HG02798 (cell line): ENCODE measurements at regions not wholly inside any gene's neighbourhood (a gene's known extent, or its start where the extent isn't known, plus 50 kb on each side); places are given as distances from the start of the nearest gene placed in this dataset.

Source experiments
- ATAC-seq: cut with Tn5 transposase; IDR thresholded peaks from one replicate; pipeline ENCODE4 v1.9.1; 2021; ENCODE audit warnings: mild to moderate bottlenecking; ENCODE audit not compliant: unreplicated experiment, poor library complexity

DNA sequence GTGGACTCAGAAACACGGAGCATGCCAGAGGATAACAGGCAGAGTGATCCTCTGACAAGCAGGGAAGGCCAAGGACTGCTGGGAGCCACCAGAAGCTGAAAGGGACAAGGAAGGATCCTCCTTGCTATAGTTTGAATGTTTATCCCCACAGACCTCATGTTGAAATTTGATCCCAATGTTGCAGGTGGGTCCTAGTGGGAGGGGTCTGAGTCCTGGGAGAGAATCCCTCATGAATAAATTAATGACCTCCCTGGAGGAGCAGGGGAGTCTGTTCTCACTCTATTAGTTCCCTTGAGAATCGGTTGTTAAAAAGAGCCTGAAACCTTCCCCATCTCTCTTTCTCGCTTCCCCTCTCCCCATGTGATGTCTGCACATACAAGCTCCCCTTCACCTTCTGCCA lies 124.4 kb downstream of the FBXO15 start:
- ATAC-seq: no peak

DNA sequence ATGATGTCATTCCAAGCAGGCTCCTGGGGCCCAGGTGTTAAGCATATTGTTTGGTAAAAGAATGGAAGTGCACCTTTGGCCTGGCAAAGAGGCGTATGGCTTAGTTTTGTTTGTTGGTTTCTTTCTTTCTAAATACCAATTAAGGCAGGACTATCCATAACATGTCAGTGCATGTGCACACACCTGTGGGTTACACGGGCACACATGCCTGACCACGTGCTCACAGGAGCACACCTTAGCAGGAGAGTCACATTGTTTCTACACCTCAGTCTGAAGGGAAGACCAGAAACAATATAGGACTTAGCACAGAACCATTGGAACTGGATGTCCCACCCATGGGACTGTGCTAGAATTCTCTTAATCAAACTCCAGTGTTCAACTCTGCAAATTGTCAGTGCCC lies 127.8 kb downstream of the FBXO15 start:
- ATAC-seq: no peak

DNA sequence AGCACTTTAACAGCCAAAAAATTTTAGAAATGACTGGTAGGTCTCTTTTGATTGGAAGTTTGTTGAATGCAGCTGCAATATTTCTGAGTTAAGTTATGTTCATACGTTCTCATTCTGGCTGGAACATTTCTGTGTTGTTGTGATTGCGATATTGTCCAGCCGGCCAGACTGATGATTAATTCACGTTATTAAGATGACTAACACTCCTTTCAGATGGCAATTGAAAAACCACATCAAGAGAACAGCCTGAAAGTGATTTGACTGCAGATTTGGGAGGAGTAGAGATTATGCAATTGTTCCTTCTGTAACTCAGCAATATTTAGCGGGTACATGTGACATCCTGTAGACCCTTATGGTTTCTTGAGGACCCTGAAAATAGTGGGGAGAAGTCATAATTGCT lies 133.7 kb downstream of the FBXO15 start:
- no peak for ATAC-seq

DNA sequence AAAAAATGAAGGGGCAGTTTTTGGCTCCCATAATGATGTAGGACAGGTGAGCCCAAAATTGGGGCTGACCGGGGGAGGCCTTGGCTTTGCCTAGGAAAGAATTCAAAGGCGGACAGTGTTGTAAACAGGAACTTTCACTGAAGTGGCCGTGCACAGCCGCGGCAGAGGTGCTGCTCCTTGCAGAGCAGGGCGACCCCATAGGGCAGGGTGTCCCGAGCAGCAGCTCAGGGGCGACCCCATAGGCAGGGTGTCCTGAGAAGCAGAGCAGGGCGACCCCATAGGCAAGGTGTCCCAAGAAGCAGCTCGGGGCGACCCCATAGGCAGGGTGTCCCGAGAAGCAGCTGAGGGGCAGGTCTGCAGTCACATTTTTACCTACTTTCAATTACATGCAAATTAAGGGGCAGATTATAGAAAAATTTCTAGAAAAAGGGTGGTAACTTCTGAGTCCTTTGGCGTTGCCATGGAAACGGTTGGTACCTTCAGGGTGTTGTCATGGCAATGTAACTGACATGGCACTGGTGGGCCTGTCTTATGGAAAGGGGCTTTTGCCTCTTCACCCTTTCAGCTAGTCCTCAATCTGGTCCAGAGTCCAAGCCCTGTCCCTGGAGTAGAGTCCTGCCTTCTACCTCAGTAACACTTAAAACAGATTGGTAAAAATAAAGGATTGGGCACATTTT lies 134.5 kb downstream of the FBXO15 start:
- ATAC-seq: no peak

DNA sequence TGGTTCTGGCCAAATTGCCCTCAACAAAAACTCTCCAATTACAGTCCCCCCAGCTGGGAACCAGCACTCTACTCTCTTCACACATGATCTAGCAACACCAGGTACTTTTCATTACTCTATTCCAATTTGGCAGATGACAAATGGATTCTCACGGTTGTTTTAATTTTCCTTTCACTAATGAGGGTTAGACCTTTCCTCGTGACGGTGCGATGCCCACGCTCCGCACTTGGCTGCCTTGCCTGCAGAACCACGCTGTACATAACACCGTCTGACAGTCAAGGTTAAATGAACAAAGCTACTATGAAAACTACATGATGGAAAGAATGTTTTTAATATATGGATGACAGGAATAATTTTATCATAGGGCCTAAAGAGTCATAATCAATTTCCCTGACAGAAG lies 141.5 kb downstream of the FBXO15 start:
- no peak for ATAC-seq

DNA sequence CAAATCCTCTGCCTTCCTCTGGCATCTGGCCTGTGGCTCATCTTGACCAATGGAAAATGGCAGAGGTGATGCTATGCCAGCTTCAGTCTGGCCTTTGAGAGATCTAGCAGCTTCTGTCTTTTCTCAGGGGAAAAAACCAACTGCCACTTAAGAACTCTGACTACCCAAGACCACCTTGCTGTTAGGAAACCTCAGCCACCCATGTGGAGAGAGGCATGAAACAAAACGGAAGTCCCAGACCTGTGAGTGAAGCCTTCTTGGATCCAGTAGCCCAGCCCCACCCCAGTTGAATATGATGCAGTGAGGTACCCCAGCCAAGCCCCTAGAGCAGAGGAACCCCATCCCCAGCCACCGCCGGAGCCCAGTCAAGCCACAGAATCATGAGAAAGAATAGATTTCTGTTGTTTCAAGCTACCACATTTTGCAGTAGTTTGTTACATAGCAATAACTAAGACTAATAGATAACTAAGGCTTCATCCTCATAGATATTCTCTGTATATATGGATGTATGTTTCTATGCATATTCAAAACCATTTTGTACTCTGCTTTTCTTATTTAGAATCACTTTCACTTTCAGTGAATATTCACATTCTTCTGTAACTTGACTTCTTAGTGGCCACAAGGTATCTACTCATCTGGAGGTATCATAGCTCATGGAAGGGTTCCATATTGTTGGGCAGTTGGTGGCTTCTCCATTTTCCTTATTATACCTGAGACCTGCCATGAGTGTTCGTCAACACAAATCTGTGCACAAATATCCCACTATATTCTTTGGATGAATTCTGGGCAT lies 142.1 kb downstream of the FBXO15 start:
- ATAC-seq: no peak

DNA sequence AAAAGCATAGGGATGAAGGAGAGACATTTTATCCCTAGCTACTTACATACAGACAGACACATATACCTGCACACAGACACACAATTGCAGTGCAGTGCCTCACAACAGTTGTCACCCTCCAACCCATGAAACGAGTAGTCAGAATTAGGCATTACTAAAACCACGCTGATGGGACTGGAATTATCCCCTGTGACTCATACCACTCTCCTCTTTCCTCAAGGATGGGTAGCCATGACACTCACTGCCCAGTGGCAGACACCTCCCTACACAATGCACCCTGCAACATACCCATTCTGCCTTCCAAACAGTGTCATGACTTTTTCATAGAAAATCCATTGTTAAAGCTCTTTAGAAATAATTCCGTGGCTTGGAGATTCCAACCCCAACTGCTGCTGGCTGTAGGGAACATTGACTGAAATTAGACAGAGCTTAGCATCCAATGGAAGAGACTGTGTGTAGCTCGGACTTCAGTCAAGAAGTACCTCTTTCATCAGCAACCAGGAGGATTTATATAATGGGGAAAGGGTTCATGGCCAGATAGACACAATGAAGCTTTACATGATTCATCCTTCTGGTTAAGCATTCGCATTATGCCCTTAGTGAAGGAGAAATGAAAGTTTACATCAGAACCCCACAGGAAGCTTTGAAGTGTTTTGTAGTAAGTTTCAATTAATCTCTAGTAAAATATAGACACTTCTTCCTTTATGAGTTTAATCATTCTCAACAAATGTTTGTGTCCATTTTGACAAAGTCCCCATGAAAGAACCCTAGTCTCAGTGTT lies 155.2 kb downstream of the FBXO15 start:
- no peak for ATAC-seq

DNA sequence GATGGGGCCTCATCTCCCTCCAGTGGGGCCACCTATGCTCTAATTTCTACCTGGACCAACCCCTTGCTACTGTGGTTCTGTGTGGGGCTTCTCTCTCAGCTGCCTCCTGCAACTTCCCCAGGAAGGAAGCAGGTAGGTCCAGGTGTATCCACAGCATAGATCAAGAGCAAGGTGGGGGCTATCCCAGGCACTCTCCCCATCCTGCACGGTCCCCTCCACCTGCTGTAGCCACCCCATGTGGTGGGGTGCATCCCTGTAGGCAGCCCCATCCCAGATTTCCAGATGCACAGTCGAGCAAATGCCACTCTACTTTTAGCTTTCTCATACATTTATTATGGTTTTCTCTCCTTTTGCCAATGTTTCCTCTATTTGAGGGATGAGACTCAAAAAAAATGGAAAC lies 156.1 kb downstream of the FBXO15 start:
- ATAC-seq: no peak

DNA sequence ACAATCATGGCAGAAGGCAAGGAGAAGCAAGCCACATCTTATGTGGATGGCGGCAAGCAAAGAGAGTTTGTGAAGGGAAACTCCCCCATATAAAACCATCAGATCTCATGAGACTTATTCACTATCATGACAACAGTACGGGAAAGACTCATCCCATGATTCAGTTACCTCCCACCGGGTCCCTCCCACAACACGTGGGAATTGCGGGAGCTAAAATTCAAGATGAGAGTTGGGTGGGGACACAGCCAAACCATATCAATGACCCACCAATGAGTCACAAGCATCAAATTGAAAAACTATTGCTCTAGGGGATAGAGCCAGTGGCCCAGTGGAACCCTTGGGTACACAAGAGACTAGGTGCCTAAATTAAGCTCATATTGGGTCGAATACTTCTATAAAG lies 157.4 kb downstream of the FBXO15 start:
- ATAC-seq: no peak

DNA sequence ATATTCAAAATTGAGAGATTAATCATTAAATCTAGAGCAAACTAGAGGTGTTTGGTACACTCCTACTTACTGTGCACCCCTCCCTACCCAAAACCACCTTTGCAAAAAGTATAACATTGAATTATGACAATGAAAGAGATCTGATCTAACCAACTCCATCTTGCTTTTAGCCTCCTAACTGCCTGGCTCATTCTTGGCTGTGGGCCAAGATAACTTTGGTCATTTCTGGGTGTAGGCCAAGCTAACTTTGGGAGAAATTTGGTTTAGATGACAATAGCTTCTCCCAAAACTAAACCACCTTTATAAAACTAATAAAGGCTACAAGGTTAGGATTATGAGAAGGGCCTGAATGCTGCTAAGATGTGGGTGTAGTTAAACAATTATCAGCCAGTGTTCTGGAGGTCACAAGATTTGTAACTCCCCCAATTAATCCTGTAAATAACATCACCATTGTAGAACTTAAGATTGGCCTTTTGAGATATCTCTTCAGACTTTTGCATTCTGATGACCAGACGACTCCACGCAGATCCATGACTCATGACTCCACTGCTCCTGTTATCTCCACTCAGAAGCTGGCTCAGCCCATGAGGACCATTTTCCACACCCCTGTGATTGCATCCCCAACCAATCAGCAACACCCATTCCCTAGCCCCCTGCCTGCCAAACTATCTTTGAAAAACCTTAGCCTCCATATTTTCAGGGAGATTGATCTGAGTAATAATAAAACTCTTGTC lies 160.2 kb downstream of the FBXO15 start:
- no peak for ATAC-seq

DNA sequence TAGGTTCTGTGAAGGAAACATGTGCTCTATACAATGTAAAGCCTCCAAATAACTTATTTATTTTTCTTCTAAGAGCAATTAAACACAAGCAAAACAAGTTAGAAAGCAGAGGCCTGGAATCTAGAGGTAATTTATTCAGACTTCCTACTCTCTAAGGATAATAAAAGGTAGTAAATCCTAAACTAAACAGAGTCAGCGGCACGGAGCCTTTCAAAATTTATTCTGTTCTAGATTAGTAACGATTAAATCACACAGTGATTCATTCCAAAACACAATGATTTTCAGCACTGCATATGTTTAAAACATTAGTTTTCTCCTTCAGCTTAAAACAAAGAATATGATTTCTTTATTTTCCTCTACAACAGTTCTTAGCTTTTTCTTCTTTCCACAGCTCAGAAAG lies 160.9 kb downstream of the FBXO15 start:
- no peak for ATAC-seq

DNA sequence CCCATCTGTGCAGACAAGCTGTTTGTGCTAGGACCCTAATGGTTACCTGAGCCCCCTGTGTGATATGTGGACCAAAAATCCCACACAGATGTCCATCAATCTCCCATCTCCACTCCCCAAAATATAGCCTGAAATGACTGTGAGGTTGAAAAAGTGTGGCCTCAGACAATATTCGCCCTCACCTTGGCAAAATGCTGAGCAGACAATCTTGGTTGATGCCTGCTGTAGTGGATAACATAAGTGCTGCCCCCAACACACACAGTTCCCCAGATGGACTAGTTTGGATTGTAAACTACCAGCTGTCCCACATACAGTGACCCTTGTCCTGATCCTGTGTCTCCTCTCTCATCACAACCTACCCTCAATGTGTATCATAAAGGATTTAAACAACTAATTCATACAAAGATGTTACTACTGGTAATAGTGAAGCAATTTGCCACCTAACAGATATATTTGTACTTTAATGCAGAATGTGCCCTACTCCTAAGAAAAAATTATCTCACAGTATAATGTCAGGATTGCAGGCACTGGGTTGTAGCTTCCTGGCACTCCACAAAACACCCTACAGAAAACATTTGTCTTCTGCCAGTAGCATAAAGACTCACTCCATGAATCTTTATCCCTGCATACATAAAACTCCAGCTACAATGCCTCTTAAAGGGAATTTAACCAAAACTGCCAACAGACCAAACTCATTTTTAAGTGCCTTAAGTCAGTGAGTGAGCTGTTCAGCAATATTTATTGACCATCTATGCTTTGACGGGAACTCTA lies 161.6 kb downstream of the FBXO15 start:
- no peak for ATAC-seq

DNA sequence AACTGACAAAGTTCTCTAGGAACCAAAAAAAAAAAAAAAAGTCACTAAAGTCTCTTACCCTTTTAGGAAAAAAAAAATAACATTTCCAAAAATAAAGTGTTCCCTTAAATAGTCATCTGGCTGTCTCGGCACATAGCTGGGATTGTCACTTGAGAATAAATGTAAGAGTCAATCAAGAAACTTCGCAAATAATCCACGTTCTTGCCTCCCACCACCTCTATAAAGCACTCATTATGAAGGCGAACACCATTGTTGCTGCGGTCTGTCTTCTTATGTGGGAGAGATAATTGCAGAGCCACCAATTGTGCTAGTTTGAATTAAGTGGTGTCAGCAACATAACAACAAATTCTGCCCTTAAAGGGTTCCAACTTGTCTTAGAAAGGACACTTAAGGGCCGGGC lies 163.7 kb downstream of the FBXO15 start:
- ATAC-seq: no peak

DNA sequence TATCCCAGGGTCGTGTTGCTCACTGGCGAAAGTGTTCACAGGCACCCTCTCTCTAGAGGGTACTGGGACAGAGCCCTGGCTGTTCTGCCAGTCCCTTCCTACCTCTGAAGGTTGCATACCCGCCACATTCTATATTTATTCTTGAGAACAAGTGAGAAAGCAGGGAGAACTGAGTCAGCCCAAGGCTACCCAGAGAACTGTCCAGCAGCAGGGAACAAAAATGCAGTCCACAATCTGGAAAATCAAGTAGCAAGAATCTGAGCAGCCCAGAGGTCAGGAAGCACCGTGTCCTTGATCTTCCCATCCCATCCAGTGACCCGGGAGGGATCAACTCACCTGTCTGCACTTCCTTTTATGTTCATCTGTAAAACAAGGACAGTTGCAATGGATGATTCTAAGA lies 164.1 kb downstream of the FBXO15 start:
- ATAC-seq: no peak

DNA sequence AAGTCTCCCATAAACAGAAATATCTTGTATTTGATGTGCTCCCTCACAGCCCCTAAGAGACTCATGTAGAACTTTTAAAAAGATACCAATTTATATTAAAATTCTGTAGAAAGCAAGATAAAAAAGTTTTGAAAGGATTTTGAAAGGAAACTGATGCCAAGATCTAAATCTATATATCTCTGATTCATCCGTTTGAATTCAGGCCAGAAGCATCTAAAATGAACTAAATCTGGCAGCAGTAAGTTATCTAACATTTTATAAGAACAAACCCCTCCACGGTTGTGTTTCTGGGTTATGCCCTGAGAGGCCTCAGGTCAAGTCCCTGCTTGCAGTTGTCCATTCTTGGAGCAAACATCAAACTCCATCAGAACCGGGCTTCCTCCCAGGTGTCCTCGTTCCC lies 165.8 kb downstream of the FBXO15 start:
- ATAC-seq: no peak

DNA sequence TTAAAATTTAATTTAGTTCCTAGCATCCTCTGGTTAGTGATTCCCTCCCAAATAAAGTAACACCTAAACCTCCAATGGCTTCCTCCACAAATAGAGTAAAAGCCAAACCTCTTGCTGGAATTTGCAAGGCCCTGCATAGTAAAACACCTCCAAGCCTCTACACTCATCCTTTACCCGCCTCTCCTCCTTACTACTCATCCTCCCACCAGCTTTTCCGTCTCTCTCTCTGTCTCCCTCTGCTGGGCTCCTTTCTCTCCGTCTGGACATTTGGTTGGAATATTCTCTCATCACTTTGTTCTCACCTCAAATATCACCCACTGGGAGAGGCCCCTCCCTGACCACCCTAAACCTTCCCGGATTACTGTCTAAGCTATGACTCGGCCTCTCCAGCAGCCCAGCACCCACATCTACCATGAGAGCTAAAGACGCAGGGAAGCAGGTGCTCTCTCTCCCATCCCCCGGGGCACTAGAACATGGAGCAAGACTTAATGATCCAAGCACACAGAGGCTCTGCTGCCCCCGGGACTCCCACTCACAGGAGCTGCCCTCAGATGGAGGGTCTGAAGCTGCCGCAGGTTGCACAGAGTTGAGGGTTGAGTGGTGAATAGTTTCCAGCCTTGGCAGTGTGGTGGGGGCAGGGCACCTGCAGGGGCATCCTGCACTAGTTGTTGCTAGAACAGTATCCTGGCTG lies 167.2 kb downstream of the FBXO15 start:
- no peak for ATAC-seq

DNA sequence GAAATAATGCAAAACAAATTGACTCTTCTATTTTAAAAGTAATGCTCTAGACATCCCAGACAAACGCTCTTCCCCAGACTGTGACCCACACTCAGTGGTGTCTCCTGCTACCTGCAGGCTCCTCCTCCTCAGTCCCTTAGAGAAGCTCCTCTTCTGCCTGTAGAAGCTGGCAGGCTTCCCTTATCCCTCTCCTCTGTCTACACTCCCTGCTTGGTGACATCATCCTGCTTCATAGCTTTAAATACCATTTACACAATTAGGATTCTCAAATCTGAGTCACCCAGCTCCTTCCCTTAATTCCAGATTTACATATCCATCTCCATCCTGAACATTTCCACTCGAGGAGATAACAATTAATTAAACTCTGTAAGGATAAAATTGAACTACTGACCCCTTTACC lies 167.9 kb downstream of the FBXO15 start:
- no peak for ATAC-seq

DNA sequence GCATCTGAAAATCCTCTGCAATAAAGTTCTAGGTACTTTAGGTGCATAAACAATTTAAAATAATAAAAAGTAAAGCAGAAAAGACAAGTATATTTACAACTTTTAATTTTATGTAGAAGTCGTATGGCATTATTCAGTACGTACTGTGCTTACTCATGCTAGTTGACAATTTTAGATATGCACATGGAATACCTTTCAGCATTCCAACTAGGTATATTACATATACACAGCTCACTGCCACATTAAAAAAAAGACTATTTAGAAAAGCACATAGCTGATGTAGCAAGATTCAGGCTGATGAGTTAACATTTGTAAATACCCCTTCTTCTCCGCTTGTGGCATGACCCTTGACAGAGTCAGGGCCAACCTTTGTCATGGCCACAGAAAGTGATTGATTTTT lies 171.2 kb downstream of the FBXO15 start:
- ATAC-seq: no peak

DNA sequence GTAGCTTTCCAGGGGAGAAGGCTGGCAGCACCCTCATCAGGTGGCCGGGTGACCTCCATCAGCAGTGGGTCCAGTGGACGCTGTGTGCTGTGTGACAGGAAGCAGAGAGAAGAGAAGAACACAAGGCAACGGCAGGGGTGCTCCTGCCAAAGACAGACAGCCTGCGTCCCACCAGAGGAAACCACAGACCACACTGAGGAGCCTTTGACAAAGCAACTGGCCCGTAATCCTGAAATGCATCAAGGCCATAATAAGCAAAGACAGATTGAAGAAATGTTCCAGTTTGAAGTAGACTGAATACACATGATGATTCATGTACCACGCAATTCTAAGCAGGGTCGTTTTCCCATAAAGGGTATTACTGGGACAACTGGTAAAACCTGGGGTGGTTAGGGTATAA lies 172.4 kb downstream of the FBXO15 start:
- ATAC-seq: no peak
